HG02884 (cell line): ENCODE measurements at regions not wholly inside any gene's neighbourhood (a gene's known extent, or its start where the extent isn't known, plus 50 kb on each side); places are given as distances from the start of the nearest gene placed in this dataset.
"Not testable (repeated sequence)": the region's sequence is repeated elsewhere in the genome, so short reads cannot be mapped to it uniquely, and the experiment has no call there.

ENCODE experiments used
- ATAC-seq: cut with Tn5 transposase; IDR thresholded peaks from one replicate; pipeline ENCODE4 v1.9.1; 2021; ENCODE audit warnings: mild to moderate bottlenecking, moderate library complexity; ENCODE audit not compliant: unreplicated experiment

- ATAC-seq: no peak
Measured at GRCh38 chr13:56755181-56755935, 385.4 kb upstream of the PRR20A start.

GRCh38 chr13:56763333-56763732 is 377.4 kb upstream of the PRR20A start:
- not testable (repeated sequence) for ATAC-seq

- ATAC-seq: no peak
Measured at GRCh38 chr13:56773148-56773547, 367.6 kb upstream of the PRR20A start.

GRCh38 chr13:56789527-56789926 is 351.2 kb upstream of the PRR20A start:
- no peak for ATAC-seq

- no peak for ATAC-seq
Measured at GRCh38 chr13:56837161-56837560, 303.6 kb upstream of the PRR20A start.

- ATAC-seq: no peak
Measured at GRCh38 chr13:56850852-56851251, 289.9 kb upstream of the PRR20A start.

- no peak for ATAC-seq
Measured at GRCh38 chr13:56861476-56861875, 279.2 kb upstream of the PRR20A start.

GRCh38 chr13:56864451-56864850 is 276.3 kb upstream of the PRR20A start:
- no peak for ATAC-seq

- no peak for ATAC-seq
Measured at GRCh38 chr13:56865416-56865815, 275.3 kb upstream of the PRR20A start.

GRCh38 chr13:56869671-56870070 is 271.0 kb upstream of the PRR20A start:
- no peak for ATAC-seq

- ATAC-seq: no peak
Measured at GRCh38 chr13:56886398-56886797, 254.3 kb upstream of the PRR20A start.

GRCh38 chr13:56888455-56888854 is 252.3 kb upstream of the PRR20A start:
- ATAC-seq: no peak

GRCh38 chr13:56893843-56894242 is 246.9 kb upstream of the PRR20A start:
- ATAC-seq: no peak

GRCh38 chr13:56900549-56901279 is 240.0 kb upstream of the PRR20A start:
- no peak for ATAC-seq

- no peak for ATAC-seq
Measured at GRCh38 chr13:56902276-56902675, 238.4 kb upstream of the PRR20A start.

GRCh38 chr13:56903710-56904282 is 236.9 kb upstream of the PRR20A start:
- ATAC-seq: no peak

GRCh38 chr13:56906909-56907308 is 233.8 kb upstream of the PRR20A start:
- no peak for ATAC-seq

GRCh38 chr13:56907766-56908165 is 233.0 kb upstream of the PRR20A start:
- no peak for ATAC-seq

- ATAC-seq: no peak
Measured at GRCh38 chr13:56909896-56910600, 230.7 kb upstream of the PRR20A start.

GRCh38 chr13:56917966-56918365 is 222.8 kb upstream of the PRR20A start:
- ATAC-seq: no peak

GRCh38 chr13:56923626-56924140 is 217.0 kb upstream of the PRR20A start:
- no peak for ATAC-seq
